Stimulated activated CD8-positive, alpha-beta memory T cell treated with anti-CD3 and anti-CD28 coated beads, Interleukin-4, amount 100 ng/mL, for 24 hours (primary cell): ENCODE measurements at regions not wholly inside any gene's neighbourhood (a gene's known extent, or its start where the extent isn't known, plus 50 kb on each side); places are given as distances from the start of the nearest gene placed in this dataset.

Experiments
- DNase-seq: peaks from one replicate; pipeline ENCODE4 v3.0.0-alpha.2; 2020; ENCODE audit warnings: low read depth

DNA sequence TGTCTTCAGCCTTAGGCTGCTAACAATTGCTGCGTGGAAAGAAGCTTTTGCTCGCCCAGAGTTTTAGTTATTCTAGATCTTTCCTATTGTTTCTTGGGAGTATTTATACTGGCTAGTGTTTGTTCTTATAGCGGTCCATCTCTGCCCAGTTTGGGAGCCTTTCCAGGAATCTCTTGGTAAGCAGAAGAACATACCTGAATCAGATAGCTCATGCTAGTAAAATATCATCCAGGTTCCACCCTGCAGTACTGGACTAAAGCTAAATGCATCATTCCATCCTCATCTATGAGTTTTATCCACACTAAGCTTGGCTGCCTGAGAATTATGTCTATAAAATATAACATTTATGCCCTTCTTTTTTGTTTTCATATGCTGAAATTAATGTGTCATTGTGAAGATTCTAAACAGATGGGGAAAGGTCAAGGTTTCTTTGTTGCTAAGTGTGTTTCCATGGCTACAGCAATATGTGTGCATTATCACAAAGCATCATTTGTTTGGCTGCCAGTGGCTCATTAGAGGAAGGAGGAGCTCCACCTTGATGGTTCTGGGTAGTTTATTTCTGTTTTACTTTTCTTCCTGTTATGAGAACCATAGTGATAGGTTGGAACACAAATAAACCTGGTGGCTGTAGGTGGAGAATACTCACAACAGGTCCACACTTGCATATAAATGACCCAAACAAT lies 182.8 kb downstream of the PIK3C3 start:
- DNase-seq = no peak

DNA sequence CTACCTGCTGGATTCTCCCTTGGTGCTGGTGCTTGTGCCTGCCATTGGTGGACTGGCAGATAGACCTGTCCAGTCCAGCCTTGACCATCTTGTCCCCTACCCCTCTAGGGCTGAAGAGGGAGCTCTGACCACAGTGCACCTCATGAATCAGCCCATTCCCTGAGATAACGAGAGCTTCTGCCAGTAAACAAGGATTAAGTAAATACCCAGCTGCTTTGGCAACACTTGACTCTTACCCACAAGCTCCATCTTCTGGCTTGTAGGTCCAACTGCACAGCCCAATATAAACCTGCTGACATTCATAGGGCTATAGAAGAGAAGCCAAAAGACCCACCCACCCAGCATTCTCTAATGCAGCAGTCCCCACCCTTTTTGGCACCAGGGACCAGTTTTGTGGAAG lies 186.4 kb downstream of the PIK3C3 start:
- no peak for DNase-seq

DNA sequence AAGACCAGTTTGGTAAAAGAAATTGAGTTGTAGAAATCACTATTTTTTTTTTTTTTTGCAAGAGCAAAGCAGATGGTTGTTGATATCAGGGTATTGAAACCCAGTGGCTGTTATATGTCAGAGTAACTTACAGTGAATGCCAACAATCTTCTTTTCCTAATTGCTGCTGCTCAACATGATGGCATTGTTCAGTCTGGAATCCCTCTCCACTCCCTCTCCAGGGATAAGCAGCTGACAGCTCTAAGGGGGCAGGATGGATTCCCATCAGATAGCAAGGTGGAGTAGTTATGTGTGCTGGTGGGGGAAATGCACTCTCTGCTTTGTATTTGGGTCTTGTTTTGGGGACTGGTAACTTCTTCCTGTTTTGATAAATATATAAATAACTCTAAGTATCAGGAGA lies 200.0 kb downstream of the PIK3C3 start:
- DNase-seq = no peak

DNA sequence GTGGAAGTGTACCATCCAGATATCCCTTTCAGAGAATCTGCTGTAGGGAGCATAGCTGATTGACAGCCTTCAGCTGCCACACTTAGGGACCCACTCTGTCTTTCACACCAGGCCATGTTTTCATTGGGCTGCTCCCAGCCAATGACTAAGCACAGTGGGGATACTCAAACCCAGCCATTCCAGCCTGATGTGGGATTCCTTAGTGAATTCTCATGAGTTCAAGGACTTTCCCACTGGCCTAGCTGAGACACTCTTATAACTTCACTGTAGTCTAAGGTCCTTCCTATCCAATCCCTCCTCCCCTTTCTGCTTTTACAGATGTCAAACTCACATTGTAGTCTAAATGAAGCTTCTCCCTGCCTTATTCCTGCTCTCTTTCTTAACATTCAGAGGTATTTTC lies 201.2 kb downstream of the PIK3C3 start:
- DNase-seq = no peak

DNA sequence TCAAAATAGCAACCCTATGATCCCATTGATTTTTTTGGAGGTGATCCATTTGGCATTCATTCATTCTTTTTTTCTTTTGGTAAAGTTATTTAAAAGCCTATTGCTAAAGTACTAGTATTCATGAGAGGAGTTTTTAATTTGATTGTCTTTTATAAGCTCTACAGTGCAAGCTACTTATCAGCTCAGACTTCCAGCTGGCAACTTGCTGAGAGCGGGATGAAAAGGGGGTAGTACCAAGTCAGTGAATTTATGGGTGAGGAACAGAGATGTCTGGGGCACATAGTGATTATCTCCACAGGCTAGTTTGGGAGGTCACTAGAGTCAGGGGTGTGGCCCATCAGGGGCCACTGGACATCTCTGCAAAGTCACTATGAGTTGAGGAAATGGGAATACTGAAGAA lies 202.4 kb downstream of the PIK3C3 start:
- no peak for DNase-seq

DNA sequence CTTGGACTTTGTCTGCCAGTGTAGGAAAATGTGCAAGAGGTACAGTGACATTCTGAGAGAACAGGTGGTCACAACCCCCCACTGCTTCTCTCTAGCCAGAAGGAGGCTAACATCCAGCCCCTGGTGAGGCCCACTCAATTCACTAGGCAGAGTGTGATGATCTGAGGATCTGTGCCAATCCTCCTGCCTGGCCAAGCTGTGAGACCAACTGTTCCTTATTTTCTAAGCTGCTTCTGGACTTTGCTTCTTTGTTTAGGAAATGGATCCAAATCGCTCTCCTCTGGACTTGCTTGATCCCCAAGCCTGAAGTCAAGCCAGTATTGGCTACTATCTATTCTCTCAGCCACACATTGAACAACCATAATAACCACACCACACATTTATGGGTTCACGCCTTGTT lies 202.8 kb downstream of the PIK3C3 start:
- no peak for DNase-seq

DNA sequence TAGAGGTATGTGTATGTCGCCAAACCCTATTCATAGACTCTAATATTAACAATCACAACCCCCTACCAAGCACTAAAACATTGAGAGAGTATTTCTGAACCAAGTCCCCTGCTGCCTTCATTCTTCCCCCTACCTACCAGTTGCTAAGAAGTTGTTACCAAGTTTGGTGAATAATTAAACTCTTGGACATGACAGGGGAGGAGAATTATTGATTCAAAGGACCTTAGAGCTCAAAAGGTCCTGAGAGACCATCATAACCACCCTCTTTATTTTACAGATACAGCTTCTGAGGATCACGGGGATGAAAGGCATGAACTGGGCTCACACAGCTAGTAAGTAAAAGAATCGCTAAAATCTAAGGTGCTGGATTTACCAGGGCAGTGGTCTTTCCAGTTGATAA lies 204.1 kb downstream of the PIK3C3 start:
- no peak for DNase-seq

DNA sequence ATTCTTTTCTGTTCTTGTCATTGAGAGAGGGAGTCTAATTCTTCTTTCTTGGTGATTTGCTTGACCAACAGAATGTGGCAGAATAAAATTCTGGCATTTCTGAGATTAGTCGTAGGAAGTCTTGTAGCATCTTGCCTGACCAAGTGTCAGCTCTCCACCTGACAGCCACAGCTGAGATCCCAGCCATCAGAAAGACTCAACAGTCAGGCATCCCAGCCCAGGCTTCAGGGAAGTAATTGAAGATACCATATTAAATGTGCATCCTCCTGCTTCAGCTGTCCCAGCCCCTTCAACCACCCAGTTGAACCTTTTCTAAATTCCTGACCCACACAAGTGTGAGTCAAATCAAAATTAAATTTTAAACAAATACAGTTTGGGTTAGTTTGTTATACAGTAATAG lies 208.3 kb downstream of the PIK3C3 start:
- DNase-seq = no peak

DNA sequence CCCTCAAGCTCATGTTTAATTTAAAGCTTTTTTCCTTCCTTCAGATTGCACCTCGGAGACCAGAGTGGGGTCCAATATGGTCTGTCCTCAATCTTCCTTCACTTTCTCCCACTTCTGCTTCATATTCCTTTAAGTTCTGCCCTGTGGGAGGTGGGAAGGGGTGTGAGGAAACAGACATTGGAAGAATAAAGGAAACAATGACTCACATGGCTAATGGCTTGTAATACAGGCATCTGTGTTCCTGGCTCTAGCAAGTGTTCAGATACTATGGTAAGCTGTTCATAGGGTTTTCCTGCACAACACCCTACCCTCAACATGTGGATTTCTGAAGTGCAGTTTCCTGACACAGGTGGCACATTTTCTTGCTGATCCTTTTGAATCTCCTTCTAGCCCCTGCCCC lies 209.5 kb downstream of the PIK3C3 start:
- DNase-seq = no peak

DNA sequence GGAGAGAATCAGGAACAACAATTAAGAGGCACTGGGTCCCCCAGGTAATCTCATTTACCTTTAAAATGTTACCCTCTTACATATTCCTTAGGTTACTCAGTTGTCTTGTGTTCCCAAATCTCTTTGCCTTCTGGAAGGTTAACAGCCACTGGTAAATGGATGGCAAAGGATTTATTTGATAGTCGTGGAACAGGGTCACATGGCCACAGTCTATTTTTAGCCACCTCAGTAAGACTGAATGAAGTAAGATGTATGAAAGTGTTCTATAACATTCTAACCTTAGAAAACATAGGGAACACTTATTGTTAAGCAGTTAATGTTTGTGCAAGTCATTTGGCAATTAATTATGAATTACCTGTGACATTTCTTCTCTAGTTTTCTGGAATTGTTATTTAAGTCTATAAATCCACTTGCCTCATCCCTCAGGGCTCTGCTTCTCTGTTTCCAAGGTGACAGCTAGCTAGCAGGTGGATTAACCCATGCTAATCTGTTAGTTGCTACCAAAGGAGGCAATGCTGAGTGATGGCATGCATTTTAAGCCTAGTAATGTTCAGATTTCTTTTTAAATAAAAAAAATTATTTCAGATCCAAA lies 211.0 kb downstream of the PIK3C3 start:
- DNase-seq = no peak

DNA sequence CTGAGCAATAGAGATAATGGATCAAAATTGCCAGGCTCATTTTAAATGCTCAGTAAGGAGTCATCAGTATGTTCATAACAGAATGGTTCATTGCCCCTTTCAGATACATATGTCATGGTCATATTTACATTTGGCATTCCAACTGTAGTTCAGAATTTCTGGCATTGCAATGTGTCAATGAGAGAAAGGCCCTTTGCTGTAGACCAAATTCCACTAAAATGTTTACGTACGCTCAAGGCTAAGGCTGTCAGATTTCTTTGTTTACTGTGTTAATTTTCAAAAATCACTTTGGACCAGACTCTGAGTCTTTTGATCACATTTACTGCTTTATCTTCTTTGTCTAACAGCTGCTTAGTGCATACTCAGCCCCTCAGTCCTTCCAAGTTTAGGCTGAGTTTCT lies 213.5 kb downstream of the PIK3C3 start:
- DNase-seq = no peak

DNA sequence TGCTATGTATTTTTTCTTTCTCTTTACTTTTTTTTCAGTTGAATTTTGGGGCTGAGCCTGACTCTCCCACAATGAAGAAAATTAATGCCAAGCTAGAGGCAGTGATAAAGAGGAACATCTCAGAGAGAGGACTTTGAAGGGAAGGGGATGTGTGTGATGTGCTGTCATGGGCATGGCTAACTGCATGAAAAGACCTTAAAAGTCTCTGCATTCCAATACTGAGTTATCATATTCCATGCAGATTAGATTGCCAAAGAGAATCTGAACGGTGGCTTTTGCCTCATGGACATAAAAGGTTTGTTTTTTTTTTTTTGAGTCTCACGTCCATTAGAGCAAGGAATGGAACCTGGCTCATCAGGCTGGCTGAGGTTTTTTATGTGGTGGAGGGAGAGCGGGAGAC lies 213.9 kb downstream of the PIK3C3 start:
- DNase-seq = no peak

DNA sequence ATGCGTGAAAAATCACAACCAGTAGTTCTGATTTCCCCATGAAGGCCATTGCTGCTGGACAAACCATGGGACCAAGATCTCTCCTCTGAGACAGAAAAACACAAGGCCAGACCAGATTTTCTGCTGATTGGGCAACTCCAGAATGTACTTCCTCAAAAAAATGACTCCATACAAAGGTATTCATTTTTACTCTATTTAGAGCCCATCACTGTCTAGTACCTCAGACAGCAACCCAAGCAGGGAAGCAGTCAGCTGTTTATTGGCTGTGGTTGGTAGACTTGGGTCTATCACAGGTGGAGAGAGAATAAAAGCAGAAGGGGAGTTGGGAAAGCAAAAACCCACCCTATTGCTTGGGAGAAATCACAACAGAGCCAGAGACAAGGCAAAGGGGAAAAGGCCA lies 219.9 kb downstream of the PIK3C3 start:
- no peak for DNase-seq

DNA sequence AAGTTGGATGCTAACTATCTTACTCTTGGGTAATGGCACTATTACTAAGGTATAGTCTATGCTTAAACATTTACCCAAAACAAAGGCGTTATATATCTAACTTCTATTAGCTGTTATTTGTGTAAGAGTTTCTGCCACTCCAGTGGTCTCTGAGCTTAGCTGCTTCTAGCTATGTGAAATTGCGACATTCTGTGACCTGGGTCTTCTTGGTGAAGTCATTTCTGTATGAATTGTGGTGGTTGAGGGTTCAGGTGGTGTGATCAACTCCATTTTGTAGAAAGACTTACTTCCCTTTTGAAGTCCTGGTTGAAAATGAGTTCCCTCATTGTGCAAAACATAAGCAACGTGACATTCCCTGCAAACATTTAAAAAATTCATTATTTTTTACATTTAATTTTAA lies 221.6 kb downstream of the PIK3C3 start:
- DNase-seq = no peak

DNA sequence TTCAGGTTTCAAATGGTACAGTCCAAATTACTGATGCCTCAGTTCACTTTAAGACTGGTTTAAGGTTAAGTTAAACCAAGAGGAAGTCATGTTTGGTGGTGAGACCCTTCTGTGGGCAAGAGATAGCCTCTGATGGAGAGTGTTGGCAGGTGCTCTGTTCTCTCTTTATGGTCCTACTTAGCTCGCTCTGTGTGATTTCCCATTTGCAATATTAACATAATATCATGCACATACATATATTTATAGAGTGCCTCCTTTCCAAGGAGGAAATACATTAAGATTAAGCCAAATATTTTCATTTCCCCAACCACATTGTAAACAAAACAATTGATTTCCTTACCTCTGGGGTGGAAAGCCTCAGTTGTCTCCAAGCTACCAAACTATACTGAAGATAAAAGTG lies 222.4 kb downstream of the PIK3C3 start:
- no peak for DNase-seq

DNA sequence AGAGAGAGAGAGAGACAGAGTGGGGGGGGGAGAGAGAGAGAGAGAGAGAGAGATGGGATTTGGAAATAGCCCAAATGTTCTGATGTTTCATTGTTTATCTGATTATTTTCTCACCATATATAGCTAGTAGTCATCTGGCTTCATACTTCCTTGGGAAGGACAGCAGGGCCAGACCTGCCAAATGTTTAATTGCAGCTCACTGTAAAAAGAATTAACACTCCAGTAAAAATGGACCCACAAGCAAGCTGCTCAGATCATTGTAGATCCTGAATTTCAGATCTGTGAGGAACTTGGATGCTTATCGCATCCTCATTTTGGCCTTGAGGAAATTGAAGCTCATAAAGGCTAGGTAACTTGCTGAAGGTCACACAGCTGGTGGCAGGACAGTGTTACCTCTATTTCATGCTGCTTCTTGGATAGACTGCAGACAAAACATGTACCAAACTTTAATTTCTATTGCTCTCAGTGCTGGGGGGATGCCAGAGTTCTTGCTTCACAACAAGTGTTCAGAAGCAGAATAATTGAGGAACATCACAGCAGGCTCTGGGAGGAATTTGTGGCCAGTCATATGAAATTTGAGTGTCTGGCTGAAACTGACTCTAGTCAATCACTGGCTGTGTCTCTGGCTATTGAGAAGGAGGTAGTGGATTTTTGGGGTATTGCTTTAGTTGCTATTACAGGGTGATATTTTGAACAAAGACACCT lies 223.5 kb downstream of the PIK3C3 start:
- DNase-seq = no peak

DNA sequence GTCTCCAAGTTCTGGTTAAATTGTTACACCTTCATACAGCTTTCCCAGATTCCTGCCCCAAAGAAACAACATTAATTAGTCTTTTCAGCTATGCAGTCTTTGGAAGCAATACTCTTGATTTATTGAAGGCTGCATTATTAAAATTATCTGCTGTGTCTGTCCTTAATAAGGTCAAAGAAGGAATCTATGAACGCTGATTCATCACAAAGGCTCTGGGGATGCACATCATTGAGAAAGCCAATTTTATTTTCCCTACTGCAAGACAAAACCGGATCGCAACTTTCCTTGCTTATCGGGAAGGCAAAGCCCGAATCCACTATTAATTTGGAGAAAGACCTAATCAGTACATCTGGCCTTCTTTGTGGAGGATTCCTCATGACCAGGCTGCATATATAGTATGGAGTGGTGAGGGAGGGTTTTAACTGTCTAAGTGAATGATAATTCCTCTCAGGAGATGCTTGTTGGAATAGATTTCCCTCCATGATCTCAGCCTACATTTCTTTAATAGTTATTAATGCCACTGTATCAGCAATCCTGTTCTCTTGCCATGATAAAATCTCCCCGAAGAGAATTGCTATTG lies 224.6 kb downstream of the PIK3C3 start:
- no peak for DNase-seq

DNA sequence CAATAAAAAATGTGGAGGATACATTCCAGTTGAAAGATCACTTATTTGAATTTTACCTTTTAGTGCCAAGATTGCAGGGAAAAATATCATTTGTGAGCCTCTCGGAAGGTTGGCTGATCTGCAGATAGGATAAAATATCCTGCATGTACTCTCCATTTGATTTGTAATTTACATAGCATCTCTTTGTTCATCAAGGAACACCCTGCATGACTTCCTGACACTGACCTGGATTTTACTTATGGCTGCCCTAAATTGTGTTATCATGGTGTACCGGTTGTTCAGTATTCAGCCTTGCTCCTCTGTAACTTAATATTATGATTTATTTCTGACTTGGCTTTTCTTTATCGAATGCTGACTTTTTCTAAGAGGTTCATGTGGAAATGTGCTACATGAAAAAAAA lies 226.4 kb downstream of the PIK3C3 start:
- no peak for DNase-seq

DNA sequence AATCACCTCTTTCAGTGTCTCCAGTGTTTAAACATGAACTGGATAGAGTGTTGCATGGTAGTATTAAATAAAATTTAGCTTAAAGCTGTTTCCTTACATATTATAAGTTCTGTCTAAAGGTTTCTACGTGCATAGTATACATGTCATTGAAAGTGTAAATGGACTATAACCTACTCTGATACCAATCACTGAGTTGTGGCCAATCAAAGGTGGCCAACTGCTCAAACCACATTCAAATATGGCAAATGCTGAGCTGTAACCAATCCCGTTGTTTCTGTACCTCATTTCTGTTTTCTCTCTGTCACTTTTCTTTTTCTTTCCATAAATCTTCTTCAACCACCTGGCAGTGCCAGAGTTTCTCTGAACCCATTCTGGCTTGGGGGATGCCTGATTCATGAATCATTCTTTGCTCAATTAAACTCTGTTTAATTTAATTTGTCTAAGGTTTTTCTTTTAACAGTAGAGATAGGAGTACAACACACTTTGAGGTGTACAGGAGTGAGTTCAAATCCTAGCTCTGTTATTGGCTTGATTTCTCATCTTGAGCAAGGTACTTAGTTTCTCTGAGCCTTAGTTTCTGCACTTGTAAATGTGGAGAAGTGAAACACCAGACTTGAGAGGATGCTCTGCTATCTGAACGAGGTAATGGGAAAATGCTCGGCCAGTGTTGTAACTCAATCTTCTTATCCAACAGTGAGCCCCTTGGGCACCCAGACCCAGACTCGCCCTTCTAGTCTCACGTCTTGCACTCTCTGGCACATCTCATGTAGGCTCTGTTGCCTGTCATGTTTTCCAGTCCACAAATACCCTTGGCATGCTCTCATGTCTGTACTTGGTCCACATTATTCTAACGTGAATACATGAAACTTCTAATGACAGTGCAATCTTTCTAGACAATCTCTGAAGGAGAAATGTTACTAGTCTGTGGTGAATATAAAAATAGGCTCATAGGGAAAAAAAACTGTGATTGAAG lies 228.0 kb downstream of the PIK3C3 start:
- DNase-seq = no peak

DNA sequence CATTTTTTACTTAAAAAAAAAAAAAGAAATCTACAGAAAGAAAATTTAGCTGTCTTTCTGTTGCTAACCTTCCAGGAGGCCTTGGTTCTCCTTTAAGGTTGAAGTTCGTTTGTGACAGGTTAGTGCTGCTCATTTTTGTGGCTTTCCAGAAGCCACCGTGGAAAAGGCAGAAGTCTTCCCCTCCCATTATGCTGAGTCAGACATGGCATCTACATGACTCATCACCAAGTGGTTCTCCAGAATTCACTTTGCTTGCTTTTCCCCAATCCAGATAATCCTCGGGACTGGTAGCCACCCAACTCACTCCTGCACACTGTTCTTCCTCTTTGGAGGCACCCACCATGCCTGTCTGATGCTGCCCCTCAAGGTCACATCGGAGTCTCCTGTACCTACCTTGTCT lies 228.7 kb downstream of the PIK3C3 start:
- DNase-seq = no peak

DNA sequence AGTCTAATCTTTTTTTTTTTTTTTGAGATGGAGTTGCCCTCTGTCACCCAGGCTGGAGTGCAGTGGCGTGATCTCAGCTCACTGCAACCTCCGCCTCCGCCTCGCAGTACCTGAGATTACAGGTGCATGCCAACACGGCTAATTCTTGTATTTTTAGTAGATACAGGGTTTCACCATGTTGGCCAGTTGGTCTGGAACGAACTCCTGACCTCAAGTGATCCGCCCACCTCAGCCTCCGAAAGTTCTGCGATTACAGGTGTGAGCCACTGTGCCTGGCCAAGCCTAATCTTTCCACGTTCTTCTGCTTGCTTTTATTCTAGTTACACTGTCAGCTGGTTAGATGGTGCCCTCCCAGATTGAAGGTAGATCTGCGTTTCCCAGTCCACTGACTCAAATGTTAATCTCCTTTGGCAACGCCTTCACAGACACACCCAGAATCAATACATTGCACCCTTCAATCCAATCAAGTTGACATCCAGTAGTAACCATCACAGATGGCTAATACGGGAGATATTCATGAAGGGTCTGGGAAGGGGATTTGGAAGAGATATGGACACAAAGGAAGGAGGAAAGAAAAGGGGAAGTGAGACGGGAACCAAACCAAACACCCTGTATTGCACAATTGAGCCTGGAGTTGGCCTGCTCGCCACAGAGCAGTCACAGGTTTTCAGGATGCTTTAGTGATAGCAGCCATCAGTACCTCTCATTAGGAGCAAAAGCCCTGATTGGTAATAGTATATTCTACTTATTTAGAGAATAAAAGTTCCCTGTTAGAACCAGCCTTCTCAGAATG lies 229.8 kb downstream of the PIK3C3 start:
- no peak for DNase-seq
